Esophagus muscularis mucosa (tissue), 4 donors: ENCODE measurements at regions not wholly inside any gene's neighbourhood (a gene's known extent, or its start where the extent isn't known, plus 50 kb on each side); places are given as distances from the start of the nearest gene placed in this dataset.

ENCODE experiments used
- CTCF ChIP-seq, 3 experiments: fragments of 200-600 bp in 2 of 3; fragments of 450-650 bp in 1 of 3; sonication (generic) in 2 of 3; IDR thresholded peaks; one replicate each; pipeline ENCODE4 v1.5.1; 2017 to 2019; ENCODE audit warnings: antibody characterized with exemption in 3 of 3, mild to moderate bottlenecking in 2 of 3, moderate library complexity in 1 of 3
- EP300 ChIP-seq: sonication (generic); formaldehyde crosslinking; IDR thresholded peaks from one replicate; pipeline ENCODE4 v1.6.1; 2017; ENCODE audit warnings: antibody characterized with exemption
- POLR2AphosphoS5 ChIP-seq, 2 donors: sonication (generic); formaldehyde crosslinking; IDR thresholded peaks; one replicate each; pipeline ENCODE4 v1.6.1; 2017; ENCODE audit warnings: antibody characterized with exemption in 2 of 2

GRCh38 chr18:78407466-78407844, 572.2 kb upstream of the SALL3 start:
- TF ChIP-seq CTCF (IDR thresholded peaks at IDR 0.05) (no peak), POLR2AphosphoS5 (IDR thresholded peaks at IDR 0.05) (no peak), EP300 (no peak)
